Mesothelial cell of epicardium (in vitro differentiated cells): ENCODE measurements at regions not wholly inside any gene's neighbourhood (a gene's known extent, or its start where the extent isn't known, plus 50 kb on each side); places are given as distances from the start of the nearest gene placed in this dataset.

Source experiments
- DNase-seq, 2 experiments: peaks; one replicate each; pipeline ENCODE4 v3.0.0; 2021; ENCODE audit warnings: low spot score in 2 of 2; ENCODE audit not compliant: unreplicated experiment in 2 of 2
- H3K27ac Mint-ChIP-seq: 2 replicates; pipeline ENCODE4 v1.8.0; 2021; ENCODE audit warnings: mixed read lengths
- H3K27me3 Mint-ChIP-seq: 2 replicates; pipeline ENCODE4 v1.8.0; 2021; ENCODE audit warnings: low read depth, mixed read lengths
- H3K36me3 Mint-ChIP-seq: 2 replicates; pipeline ENCODE4 v1.8.0; 2021; ENCODE audit warnings: mixed read lengths
- H3K4me1 Mint-ChIP-seq: 2 replicates; pipeline ENCODE4 v1.8.0; 2021; ENCODE audit warnings: mixed read lengths
- H3K4me3 Mint-ChIP-seq: 2 replicates; pipeline ENCODE4 v1.8.0; 2021; ENCODE audit warnings: mild to moderate bottlenecking, moderate library complexity, mixed read lengths
- H3K9me3 Mint-ChIP-seq: 2 replicates; pipeline ENCODE4 v1.8.0; 2021; ENCODE audit warnings: mixed read lengths
- TF ChIP-seq, protein P1 (sequence below): fragments of 200-600 bp; sonication (generic); IDR thresholded peaks from one replicate; pipeline ENCODE4 v1.5.0; 2021; ENCODE audit warnings: antibody characterized with exemption; ENCODE audit not compliant: unreplicated experiment

DNA sequence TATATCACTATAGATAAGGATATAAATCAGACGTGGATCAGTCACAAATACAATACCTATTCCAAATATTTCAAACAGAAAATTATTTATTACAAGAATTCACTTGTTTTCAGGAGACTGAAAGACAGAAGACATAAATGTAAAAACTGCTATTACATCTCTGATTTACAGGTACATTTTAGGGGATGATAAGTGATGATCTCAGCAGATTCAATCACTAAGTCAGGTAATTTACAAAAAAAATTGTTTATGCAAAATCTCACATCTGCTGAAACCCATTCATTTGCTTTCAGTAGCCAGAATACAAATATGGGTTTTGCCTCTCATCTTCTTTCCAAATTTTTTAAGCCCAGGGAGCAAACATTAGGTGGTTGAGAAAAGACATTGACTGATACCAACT is 1648.4 kb upstream of the RAG2 start:
- H3K9me3 Mint-ChIP-seq = no peaks in the 10 kb centered on the region
- no peaks in the 10 kb centered on the region for H3K27me3 Mint-ChIP-seq
- no peaks in the 10 kb centered on the region for H3K36me3 Mint-ChIP-seq
- TF ChIP-seq, protein P1, sequence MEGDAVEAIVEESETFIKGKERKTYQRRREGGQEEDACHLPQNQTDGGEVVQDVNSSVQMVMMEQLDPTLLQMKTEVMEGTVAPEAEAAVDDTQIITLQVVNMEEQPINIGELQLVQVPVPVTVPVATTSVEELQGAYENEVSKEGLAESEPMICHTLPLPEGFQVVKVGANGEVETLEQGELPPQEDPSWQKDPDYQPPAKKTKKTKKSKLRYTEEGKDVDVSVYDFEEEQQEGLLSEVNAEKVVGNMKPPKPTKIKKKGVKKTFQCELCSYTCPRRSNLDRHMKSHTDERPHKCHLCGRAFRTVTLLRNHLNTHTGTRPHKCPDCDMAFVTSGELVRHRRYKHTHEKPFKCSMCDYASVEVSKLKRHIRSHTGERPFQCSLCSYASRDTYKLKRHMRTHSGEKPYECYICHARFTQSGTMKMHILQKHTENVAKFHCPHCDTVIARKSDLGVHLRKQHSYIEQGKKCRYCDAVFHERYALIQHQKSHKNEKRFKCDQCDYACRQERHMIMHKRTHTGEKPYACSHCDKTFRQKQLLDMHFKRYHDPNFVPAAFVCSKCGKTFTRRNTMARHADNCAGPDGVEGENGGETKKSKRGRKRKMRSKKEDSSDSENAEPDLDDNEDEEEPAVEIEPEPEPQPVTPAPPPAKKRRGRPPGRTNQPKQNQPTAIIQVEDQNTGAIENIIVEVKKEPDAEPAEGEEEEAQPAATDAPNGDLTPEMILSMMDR = no peak
- DNase-seq = no peak
- H3K4me1 Mint-ChIP-seq = no peaks in the 10 kb centered on the region
- H3K27ac Mint-ChIP-seq = no peak overlapping the region
- H3K4me3 Mint-ChIP-seq = no peak overlapping the region

DNA sequence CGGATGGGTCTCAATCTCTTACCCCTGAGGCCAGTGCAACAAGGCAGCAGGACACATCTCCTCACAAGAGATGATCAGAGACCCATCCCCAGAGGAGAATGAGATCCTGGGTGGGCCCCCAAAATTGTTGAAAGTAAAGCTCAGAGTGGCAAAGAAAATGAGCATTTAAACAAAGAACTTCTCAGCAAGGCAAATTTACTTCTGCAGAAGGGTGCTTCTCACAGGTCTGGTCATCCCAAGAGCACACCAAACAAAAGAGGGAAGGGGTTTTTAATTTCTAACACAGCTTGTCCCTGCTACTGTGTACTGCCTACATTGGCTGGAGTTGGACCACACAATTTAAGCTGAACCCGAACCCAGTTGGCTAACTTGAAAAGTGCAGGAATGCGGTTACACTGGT is 1628.6 kb upstream of the RAG2 start:
- Mint-ChIP-seq H3K9me3 (peaks cover 66% of the 10 kb centered on the region), H3K4me1 (no peaks in the 10 kb centered on the region), H3K36me3 (peaks cover 18% of the 10 kb centered on the region), H3K27me3 (no peaks in the 10 kb centered on the region), H3K4me3 (no peak overlapping the region), H3K27ac (no peak overlapping the region)
- no peak for DNase-seq
- TF ChIP-seq, protein P1 = no peak

DNA sequence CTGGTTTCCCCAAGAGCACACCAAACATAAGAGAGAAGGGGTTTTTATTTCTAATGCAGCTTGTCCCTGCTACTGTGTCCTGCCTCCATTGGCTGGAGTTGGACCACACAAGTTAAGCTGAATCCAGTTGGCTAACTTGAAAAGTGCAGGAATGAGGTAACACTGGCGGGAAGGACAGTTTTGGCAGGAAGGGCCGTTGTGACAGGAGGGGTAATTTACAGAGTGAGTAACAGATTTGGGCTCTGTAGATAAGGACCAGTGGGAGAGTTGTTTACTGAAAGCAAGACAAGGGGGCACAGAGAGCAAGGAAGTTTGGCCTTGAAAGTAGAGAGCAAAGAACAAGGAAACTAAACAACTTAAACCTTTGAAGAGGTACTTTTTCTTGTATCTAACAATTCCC is 1623.3 kb upstream of the RAG2 start:
- TF ChIP-seq, protein P1 = no peak
- H3K36me3 Mint-ChIP-seq = peaks cover 8% of the 10 kb centered on the region
- no peaks in the 10 kb centered on the region for H3K4me1 Mint-ChIP-seq
- H3K27me3 Mint-ChIP-seq = no peaks in the 10 kb centered on the region
- no peak overlapping the region for H3K27ac Mint-ChIP-seq
- no peak overlapping the region for H3K4me3 Mint-ChIP-seq
- DNase-seq = no peak
- H3K9me3 Mint-ChIP-seq = peaks cover 54% of the 10 kb centered on the region

DNA sequence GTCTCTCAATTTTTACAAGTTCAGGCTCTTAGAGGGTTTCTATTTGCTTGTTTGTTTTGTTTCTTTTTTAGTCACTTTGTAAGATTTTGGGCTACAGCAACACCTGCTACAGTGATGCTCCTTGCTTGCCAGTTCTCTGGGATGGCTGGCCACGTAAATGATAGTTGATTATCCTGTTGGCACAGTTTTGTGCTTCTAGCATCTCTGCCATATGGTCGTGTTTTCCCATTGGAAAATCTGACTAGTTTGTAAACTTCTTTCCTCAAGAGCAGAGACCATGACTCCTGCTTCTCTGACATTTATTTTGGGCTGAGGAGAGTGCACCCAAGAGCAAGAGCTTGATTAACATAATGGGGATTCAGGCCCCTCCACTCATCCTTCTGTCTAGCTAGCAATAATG is 1621.6 kb upstream of the RAG2 start:
- TF ChIP-seq, protein P1 = no peak
- Mint-ChIP-seq H3K27me3 (no peaks in the 10 kb centered on the region), H3K9me3 (peaks cover 41% of the 10 kb centered on the region), H3K4me1 (no peaks in the 10 kb centered on the region), H3K4me3 (no peak overlapping the region), H3K36me3 (peaks cover 5% of the 10 kb centered on the region), H3K27ac (no peak overlapping the region)
- DNase-seq = no peak

DNA sequence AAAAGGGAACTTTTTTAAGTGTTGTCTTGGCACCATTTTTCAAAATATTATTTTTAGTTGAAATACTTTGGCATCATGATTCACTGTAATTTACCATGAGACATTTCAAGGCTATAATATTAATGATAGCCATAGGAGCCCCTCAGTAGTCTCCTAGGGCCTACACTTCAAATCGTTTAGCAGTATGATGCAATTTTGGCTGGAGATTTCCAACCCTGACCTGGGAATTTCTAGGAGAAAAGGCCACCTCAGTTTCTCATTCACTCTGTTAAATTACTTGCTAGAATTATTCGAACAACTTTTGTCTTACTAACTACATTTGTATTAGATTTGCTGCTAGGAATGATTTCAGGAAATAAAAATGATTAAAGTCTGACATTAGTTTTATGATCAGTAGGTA is 1610.9 kb upstream of the RAG2 start:
- no peaks in the 10 kb centered on the region for H3K4me1 Mint-ChIP-seq
- H3K9me3 Mint-ChIP-seq = peaks cover 13% of the 10 kb centered on the region
- TF ChIP-seq, protein P1 = no peak
- H3K27me3 Mint-ChIP-seq = no peaks in the 10 kb centered on the region
- H3K36me3 Mint-ChIP-seq = peaks cover 1% of the 10 kb centered on the region
- no peak overlapping the region for H3K4me3 Mint-ChIP-seq
- no peak overlapping the region for H3K27ac Mint-ChIP-seq
- DNase-seq = no peak

DNA sequence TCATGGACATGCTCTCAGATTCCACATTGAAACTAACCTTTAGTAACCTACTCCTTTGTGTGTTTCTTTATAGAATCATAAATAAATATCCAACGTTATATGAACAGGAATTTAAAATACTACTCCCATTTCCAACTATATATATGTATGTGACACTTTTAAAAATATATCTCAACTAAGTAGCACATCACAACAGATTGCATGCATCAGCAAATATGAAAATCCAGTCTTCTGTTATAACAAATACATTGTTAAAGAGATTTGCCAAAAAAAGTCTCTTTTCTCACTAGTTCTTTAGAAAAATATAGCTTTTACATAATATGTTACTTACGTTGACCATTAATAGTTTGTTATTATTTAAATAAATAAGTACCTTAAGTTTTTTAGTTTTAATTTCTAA is 1608.6 kb upstream of the RAG2 start:
- Mint-ChIP-seq H3K27me3 (no peaks in the 10 kb centered on the region), H3K4me1 (no peaks in the 10 kb centered on the region), H3K27ac (no peak overlapping the region), H3K9me3 (peaks cover 24% of the 10 kb centered on the region), H3K4me3 (no peak overlapping the region), H3K36me3 (peaks cover 3% of the 10 kb centered on the region)
- no peak for DNase-seq
- TF ChIP-seq, protein P1 = no peak
